PC-9 (cell line): ENCODE measurements at regions not wholly inside any gene's neighbourhood (a gene's known extent, or its start where the extent isn't known, plus 50 kb on each side); places are given as distances from the start of the nearest gene placed in this dataset.

Source experiments
- BruUV-seq: library from RNA; stranded (reverse); fragments of 400-500 nt; replicated peaks from 2 replicates; lab custom pipeline; 2021; lab: Mats Ljungman, UMichigan
- CTCF ChIA-PET: fragments of 300-600 bp; sonication (Branson Sonifier 250); formaldehyde crosslinking; loops from one replicate; lab custom pipeline; 2022; ENCODE audit warnings: antibody characterized with exemption; lab: Charles Lee
- POLR2A ChIA-PET: fragments of 300-600 bp; sonication (Branson Sonifier 250); formaldehyde crosslinking; loops from one replicate; lab custom pipeline; 2022; ENCODE audit warnings: antibody characterized with exemption; ENCODE audit not compliant: unreplicated experiment; lab: Charles Lee
- DNase-seq, 2 experiments: peaks; one replicate each; pipeline versions ENCODE4 v3.0.0 to v3.0.0-alpha.2; 2015 to 2022; ENCODE audit warnings: mixed read lengths in 1 of 2
- H2AFZ ChIP-seq: fragments of 200-600 bp; sonication (generic); 2 replicates; pipeline ENCODE4 v1.8.1; 2017; ENCODE audit warnings: antibody characterized with exemption
- H3F3A ChIP-seq: fragments of 200-600 bp; sonication (generic); 2 replicates; pipeline ENCODE4 v1.8.1; 2017; ENCODE audit warnings: antibody characterized with exemption, mild to moderate bottlenecking, low read depth; ENCODE audit not compliant: insufficient read depth
- H3K27ac ChIP-seq: fragments of 200-600 bp; sonication (generic); 2 replicates; pipeline ENCODE4 v1.6.1; 2016; ENCODE audit warnings: mixed run types
- H3K27me3 ChIP-seq: fragments of 200-600 bp; sonication (generic); 2 replicates; pipeline ENCODE4 v1.6.1; 2016; ENCODE audit warnings: low read depth, mixed run types; ENCODE audit not compliant: insufficient read depth
- H3K36me3 ChIP-seq: fragments of 200-600 bp; sonication (generic); 2 replicates; pipeline ENCODE4 v1.6.1; 2016; ENCODE audit warnings: low read depth, mixed run types
- H3K4me1 ChIP-seq: fragments of 200-600 bp; sonication (generic); replicated peaks from 2 replicates; pipeline ENCODE4 v1.6.1; 2016; ENCODE audit warnings: mixed run types; ENCODE audit not compliant: insufficient read depth
- H3K4me2 ChIP-seq: fragments of 200-600 bp; sonication (generic); 2 replicates; pipeline ENCODE4 v1.6.1; 2017; ENCODE audit warnings: mixed run types
- H3K4me3 ChIP-seq: fragments of 200-600 bp; sonication (generic); 2 replicates; pipeline ENCODE4 v1.6.1; 2016; ENCODE audit warnings: mixed run types
- H3K79me2 ChIP-seq: fragments of 200-600 bp; sonication (generic); 2 replicates; pipeline ENCODE4 v1.6.1; 2017; ENCODE audit warnings: low read depth, mixed run types
- H3K9me2 ChIP-seq: fragments of 200-600 bp; sonication (generic); 2 replicates; pipeline ENCODE4 v1.8.1; 2017; ENCODE audit warnings: mild to moderate bottlenecking; ENCODE audit not compliant: insufficient read depth
- H3K9me3 ChIP-seq: fragments of 200-600 bp; sonication (generic); 2 replicates; pipeline ENCODE4 v1.8.1; 2016; ENCODE audit warnings: low read depth; ENCODE audit not compliant: insufficient read depth
- H4K20me1 ChIP-seq: fragments of 200-600 bp; sonication (generic); 2 replicates; pipeline ENCODE4 v1.8.1; 2017; ENCODE audit not compliant: insufficient read depth
- CTCF ChIP-seq: fragments of 200-600 bp; sonication (generic); conservative IDR thresholded peaks from 2 replicates; pipeline ENCODE4 v1.6.1; 2017; ENCODE audit warnings: mixed run types, antibody characterized with exemption, mild to moderate bottlenecking, moderate library complexity
- EZH2 ChIP-seq: fragments of 200-600 bp; sonication (generic); IDR thresholded peaks from 2 replicates; pipeline ENCODE4 v1.8.0; 2017; ENCODE audit warnings: antibody characterized with exemption, low read depth
- intact Hi-C: fragments of 100-400 bp; cut with micrococcal nuclease; formaldehyde crosslinking; loops from one replicate; pipeline ENCODE4 v1.10.0; 2022; ENCODE audit not compliant: unreplicated experiment

GRCh38 chr5:15234911-15235310 is 265.1 kb upstream of the FBXL7 start:
- H3K27ac ChIP-seq, result no peak overlapping the region
- no peaks in the 10 kb centered on the region for H3K4me1 ChIP-seq
- ChIA-PET POLR2A (interaction anchor here (0.6 kb wide), 1 partner anchor 1631 kb away, joined by 4 read pairs; no protein-coding TSS in a partner anchor), CTCF (interaction anchor here (0.6 kb wide), 1 partner anchor 118 kb away, joined by 3 read pairs; no protein-coding TSS in a partner anchor)
- no peaks in the 10 kb centered on the region for H3K36me3 ChIP-seq
- DNase-seq, result no peak
- H3K79me2 ChIP-seq, result no peaks in the 10 kb centered on the region
- intact Hi-C loops, result no loop called here
- peaks cover 5% of the 10 kb centered on the region; the same call in 1 of the 2 replicates for H4K20me1 ChIP-seq
- H3K9me3 ChIP-seq, result no peaks in the 10 kb centered on the region
- H2AFZ ChIP-seq, result no peak overlapping the region
- BruUV-seq, result no TSS peak
- H3K27me3 ChIP-seq, result no peaks in the 10 kb centered on the region
- H3K9me2 ChIP-seq, result no peaks in the 10 kb centered on the region
- TF ChIP-seq CTCF, result no peak
- TF ChIP-seq EZH2, result no peak
- no peak overlapping the region for H3K4me2 ChIP-seq
- no peak overlapping the region for H3K4me3 ChIP-seq
- no peaks in the 10 kb centered on the region for H3F3A ChIP-seq

GRCh38 chr5:15234366-15234765 is 265.6 kb upstream of the FBXL7 start:
- intact Hi-C loops, result no loop called here
- no peak overlapping the region for H3K27ac ChIP-seq

GRCh38 chr5:15233566-15233965 is 266.4 kb upstream of the FBXL7 start:
- H3F3A ChIP-seq, result no peaks in the 10 kb centered on the region
- no peaks in the 10 kb centered on the region for H3K27me3 ChIP-seq
- H3K4me1 ChIP-seq, result no peaks in the 10 kb centered on the region
- H3K4me2 ChIP-seq, result no peak overlapping the region
- no peaks in the 10 kb centered on the region for H3K9me2 ChIP-seq
- no peaks in the 10 kb centered on the region for H3K79me2 ChIP-seq
- H4K20me1 ChIP-seq, result peaks cover 5% of the 10 kb centered on the region; the same call in 1 of the 2 replicates
- TF ChIP-seq CTCF (no peak), EZH2 (no peak)
- no peak overlapping the region for H3K27ac ChIP-seq
- no peaks in the 10 kb centered on the region for H3K36me3 ChIP-seq
- POLR2A ChIA-PET, result interaction anchor here (0.6 kb wide), 1 partner anchor 833 kb away, joined by 5 read pairs; no protein-coding TSS in a partner anchor
- no peak overlapping the region for H2AFZ ChIP-seq
- intact Hi-C loops, result no loop called here
- no peak overlapping the region for H3K4me3 ChIP-seq
- no peaks in the 10 kb centered on the region for H3K9me3 ChIP-seq
- no TSS peak for BruUV-seq
- CTCF ChIA-PET, result no interaction called here
- DNase-seq, result no peak

More at GRCh38 chr5:15234366-15234765, 265.6 kb upstream of the FBXL7 start:
- no peak for DNase-seq
- ChIA-PET CTCF (interaction anchor here (0.6 kb wide), 1 partner anchor 118 kb away, joined by 3 read pairs; no protein-coding TSS in a partner anchor), POLR2A (no interaction called here)
- Histone ChIP-seq H4K20me1 (peaks cover 5% of the 10 kb centered on the region; the same call in 1 of the 2 replicates), H3K27me3 (no peaks in the 10 kb centered on the region), H3K9me3 (no peaks in the 10 kb centered on the region), H3K36me3 (no peaks in the 10 kb centered on the region), H3F3A (no peaks in the 10 kb centered on the region), H3K9me2 (no peaks in the 10 kb centered on the region), H3K4me1 (no peaks in the 10 kb centered on the region), H2AFZ (no peak overlapping the region), H3K4me3 (no peak overlapping the region), H3K4me2 (no peak overlapping the region), H3K79me2 (no peaks in the 10 kb centered on the region)
- BruUV-seq, result no TSS peak
- TF ChIP-seq EZH2 (no peak), CTCF (no peak)
